ENCODE measurements at regions not wholly inside any gene's neighbourhood (a gene's known extent, or its start where the extent isn't known, plus 50 kb on each side); places are given as distances from the start of the nearest gene placed in this dataset.

GRCh38 chr11:35064114-35064800, 74.7 kb upstream of the CD44 start:
- H3K9me3 Mint-ChIP-seq: peaks cover 0 to 5% (median 0%) of the 10 kb centered on the region in 3 donors
- H3K36me3 ChIP-seq (ENCODE audit: control insufficient read depth in 2 of 2, extremely low read depth in 1 of 2, insufficient read depth in 1 of 2, low read length in 1 of 2): peaks cover 0 to under 1% of the 10 kb centered on the region in 2 donors
- WGBS (ENCODE audit: insufficient coverage): 95% methylated on average over 7 of the region's 8 CpGs
- H3K4me1 ChIP-seq (ENCODE audit: control insufficient read depth in 1 of 2, extremely low read depth in 1 of 2, insufficient read depth in 2 of 2, low read length in 2 of 2): peaks cover 19 to 28% of the 10 kb centered on the region in 2 experiments
- H3K4me1 Mint-ChIP-seq: peaks cover 40 to 55% (median 49%) of the 10 kb centered on the region in 3 donors
- peaks cover 2% of the 10 kb centered on the region for H3K9me3 ChIP-seq
- ATAC-seq (replicated peaks in 1 of 4) (no peak), DNase-seq (no peak)
- H3K27ac Mint-ChIP-seq: no peak overlapping the region
- H3K27me3 ChIP-seq (replicated peaks in 1 of 2; ENCODE audit: control insufficient read depth in 2 of 2, extremely low read depth in 1 of 2, insufficient read depth in 2 of 2, low read length in 1 of 2): no peaks in the 10 kb centered on the region
- ChIA-PET CTCF (no interaction called here), POLR2A (interaction anchor here in 1 of 2 donors (0.5 kb wide), 1 partner anchor 104 kb away, joined by 3 read pairs; no protein-coding TSS in a partner anchor)
- H3K27ac ChIP-seq (ENCODE audit: low read length): no peak overlapping the region
- no peaks in the 10 kb centered on the region for H3K27me3 Mint-ChIP-seq
- no peak overlapping the region for H3K4me3 ChIP-seq (ENCODE audit: control insufficient read depth in 1 of 2, extremely low read depth in 1 of 2, low read length in 1 of 2)
- no peak overlapping the region for H3K4me3 Mint-ChIP-seq
- no peaks in the 10 kb centered on the region for H3K36me3 Mint-ChIP-seq

GRCh38 chr11:35065566-35065965, 73.4 kb upstream of the CD44 start:
- H3K27ac Mint-ChIP-seq: peak overlapping the region; percentile 6 to 77
- POLR2A ChIA-PET: no interaction called here

GRCh38 chr11:35066030-35066429, 72.9 kb upstream of the CD44 start:
- Histone ChIP-seq H3K4me1 (ENCODE audit: control insufficient read depth in 1 of 2, extremely low read depth in 1 of 2, insufficient read depth in 2 of 2, low read length in 2 of 2) (peaks cover 12 to 19% of the 10 kb centered on the region in 2 experiments), H3K27me3 (replicated peaks in 1 of 2; ENCODE audit: control insufficient read depth in 2 of 2, extremely low read depth in 1 of 2, insufficient read depth in 2 of 2, low read length in 1 of 2) (no peaks in the 10 kb centered on the region), H3K9me3 (peaks cover 5% of the 10 kb centered on the region), H3K4me3 (ENCODE audit: control insufficient read depth in 1 of 2, extremely low read depth in 1 of 2, low read length in 1 of 2) (no peak overlapping the region), H3K36me3 (ENCODE audit: control insufficient read depth in 2 of 2, extremely low read depth in 1 of 2, insufficient read depth in 1 of 2, low read length in 1 of 2) (peaks cover 0 to 2% of the 10 kb centered on the region in 2 donors), H3K27ac (ENCODE audit: low read length) (peak overlapping the region; percentile 61)
- Mint-ChIP-seq H3K4me3 (peak overlapping the region in 2 of 3 donors; percentile 26 to 53), H3K36me3 (peaks cover 13% of the 10 kb centered on the region), H3K27me3 (no peaks in the 10 kb centered on the region), H3K4me1 (peaks cover 40 to 45% (median 43%) of the 10 kb centered on the region in 3 donors), H3K9me3 (peaks cover 8 to 14% (median 9%) of the 10 kb centered on the region in 3 donors), H3K27ac (peak overlapping the region; percentile 75 to 77)
- POLR2A ChIA-PET: no interaction called here
- CTCF ChIA-PET: interaction anchor here in 1 of 2 donors (0.6 to 1.3 kb wide), 2 partner anchors 19 to 58 kb away, joined by 3 to 4 read pairs; no protein-coding TSS in a partner anchor
- DNase-seq (no peak), ATAC-seq (replicated peaks in 1 of 4) (no peak)
- WGBS (ENCODE audit: insufficient coverage): no CpG with 5 or more reads among the region's 1 CpG

More at GRCh38 chr11:35065566-35065965, 73.4 kb upstream of the CD44 start:
- Mint-ChIP-seq H3K4me3 (no peak overlapping the region), H3K4me1 (peaks cover 39 to 45% (median 39%) of the 10 kb centered on the region in 3 donors), H3K9me3 (peaks cover 7 to 11% (median 7%) of the 10 kb centered on the region in 3 donors), H3K27me3 (no peaks in the 10 kb centered on the region), H3K36me3 (peaks cover 11% of the 10 kb centered on the region)
- H3K27ac ChIP-seq (ENCODE audit: low read length): no peak overlapping the region
- peaks cover 0 to 2% of the 10 kb centered on the region in 2 donors for H3K36me3 ChIP-seq (ENCODE audit: control insufficient read depth in 2 of 2, extremely low read depth in 1 of 2, insufficient read depth in 1 of 2, low read length in 1 of 2)
- DNase-seq: no peak
- H3K9me3 ChIP-seq: peaks cover 5% of the 10 kb centered on the region
- no peak for ATAC-seq (replicated peaks in 1 of 4)
- CTCF ChIA-PET: no interaction called here
- peaks cover 12 to 19% of the 10 kb centered on the region in 2 experiments for H3K4me1 ChIP-seq (ENCODE audit: control insufficient read depth in 1 of 2, extremely low read depth in 1 of 2, insufficient read depth in 2 of 2, low read length in 2 of 2)
- H3K27me3 ChIP-seq (replicated peaks in 1 of 2; ENCODE audit: control insufficient read depth in 2 of 2, extremely low read depth in 1 of 2, insufficient read depth in 2 of 2, low read length in 1 of 2): no peaks in the 10 kb centered on the region
- H3K4me3 ChIP-seq (ENCODE audit: control insufficient read depth in 1 of 2, extremely low read depth in 1 of 2, low read length in 1 of 2): no peak overlapping the region
- WGBS (ENCODE audit: insufficient coverage): 100% methylated on average over 1 of the region's 3 CpGs

DNA sequence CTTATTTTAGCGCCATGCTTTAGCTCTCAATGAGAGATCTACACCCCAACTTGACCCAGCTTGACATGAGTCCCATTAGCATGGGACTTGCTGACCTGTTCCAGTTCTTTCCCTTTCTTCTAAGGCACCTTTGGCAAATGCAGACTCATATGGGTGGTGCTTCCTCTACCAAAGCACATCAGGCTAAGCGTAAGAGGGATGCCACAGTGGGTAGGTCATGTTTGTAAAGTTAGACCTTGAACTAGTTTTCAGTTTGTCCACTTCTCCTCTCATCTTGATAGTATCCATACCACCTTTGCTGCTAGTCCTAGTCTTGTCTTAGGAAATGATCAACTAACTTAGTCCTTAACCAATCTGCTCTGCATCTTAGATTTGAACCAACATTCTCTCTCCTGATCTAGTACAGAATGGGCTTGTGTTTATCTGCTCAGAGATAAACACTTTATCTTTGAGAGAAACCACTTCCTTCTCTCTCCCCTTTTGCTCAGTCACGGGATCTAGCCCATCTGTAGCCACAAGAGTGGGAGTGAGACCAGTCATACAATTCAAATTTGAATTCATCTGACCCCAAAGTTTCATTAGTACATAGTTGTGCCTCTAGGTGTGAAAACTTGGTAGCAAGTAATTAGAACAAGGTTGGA, 72.1 kb upstream of the CD44 start:
- Histone ChIP-seq H3K27ac (ENCODE audit: low read length) (peak overlapping the region; percentile 61), H3K4me3 (ENCODE audit: control insufficient read depth in 1 of 2, extremely low read depth in 1 of 2, low read length in 1 of 2) (no peak overlapping the region), H3K27me3 (replicated peaks in 1 of 2; ENCODE audit: control insufficient read depth in 2 of 2, extremely low read depth in 1 of 2, insufficient read depth in 2 of 2, low read length in 1 of 2) (no peaks in the 10 kb centered on the region), H3K9me3 (peaks cover 5% of the 10 kb centered on the region), H3K36me3 (ENCODE audit: control insufficient read depth in 2 of 2, extremely low read depth in 1 of 2, insufficient read depth in 1 of 2, low read length in 1 of 2) (peaks cover 0 to 2% of the 10 kb centered on the region in 2 donors), H3K4me1 (ENCODE audit: control insufficient read depth in 1 of 2, extremely low read depth in 1 of 2, insufficient read depth in 2 of 2, low read length in 2 of 2) (peaks cover 12 to 19% of the 10 kb centered on the region in 2 experiments)
- Mint-ChIP-seq H3K27me3 (no peaks in the 10 kb centered on the region), H3K9me3 (peaks cover 8 to 14% (median 9%) of the 10 kb centered on the region in 3 donors), H3K4me1 (peaks cover 39 to 46% (median 42%) of the 10 kb centered on the region in 3 donors), H3K36me3 (peaks cover 13% of the 10 kb centered on the region), H3K27ac (peak overlapping the region; percentile 75 to 77), H3K4me3 (peak overlapping the region; percentile 26 to 53 (median 45))
- WGBS (ENCODE audit: insufficient coverage): 100% methylated on average over 1 of the region's 3 CpGs
- ATAC-seq (replicated peaks in 1 of 4) (peak; percentile 78 to 89 (median 86)), DNase-seq (peak in 6 of 35 experiments; percentile 8 to 66 (median 24))
- POLR2A ChIA-PET: interaction anchor here in 1 of 2 donors (0.5 to 0.7 kb wide), 2 partner anchors 79 to 104 kb away, joined by 3 to 6 read pairs; no protein-coding TSS in a partner anchor
- CTCF ChIA-PET: interaction anchor here in 1 of 2 donors (0.6 to 1.3 kb wide), 4 partner anchors 9 to 59 kb away, joined by 3 to 4 read pairs (median 3); no protein-coding TSS in a partner anchor

DNA sequence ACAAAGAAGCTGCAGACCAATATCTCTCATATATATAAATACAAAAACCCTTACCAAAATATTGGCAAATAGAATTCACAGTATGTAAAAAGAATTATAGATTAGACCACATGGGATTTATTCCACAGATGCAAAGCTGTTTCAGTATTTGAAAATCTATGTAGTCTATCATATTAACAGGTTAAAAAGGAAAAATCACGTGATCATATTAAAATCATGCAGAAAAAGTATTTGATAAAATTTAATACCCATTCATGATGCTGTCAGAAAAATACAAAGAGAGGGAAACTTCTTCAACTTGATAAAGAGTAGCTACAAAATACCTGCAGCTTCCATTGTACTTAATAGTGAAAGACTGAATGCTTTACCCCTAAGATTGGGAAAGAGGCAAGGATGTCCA, 67.2 kb upstream of the CD44 start:
- peaks cover 8 to 14% (median 12%) of the 10 kb centered on the region in 3 donors for H3K9me3 Mint-ChIP-seq
- H3K4me3 Mint-ChIP-seq: peak overlapping the region in 1 of 3 donors; percentile 20
- Histone ChIP-seq H3K36me3 (ENCODE audit: control insufficient read depth in 2 of 2, extremely low read depth in 1 of 2, insufficient read depth in 1 of 2, low read length in 1 of 2) (peaks cover 0 to 2% of the 10 kb centered on the region in 2 donors), H3K4me3 (ENCODE audit: control insufficient read depth in 1 of 2, extremely low read depth in 1 of 2, low read length in 1 of 2) (no peak overlapping the region), H3K9me3 (peaks cover 5% of the 10 kb centered on the region), H3K27ac (ENCODE audit: low read length) (no peak overlapping the region), H3K4me1 (ENCODE audit: control insufficient read depth in 1 of 2, extremely low read depth in 1 of 2, insufficient read depth in 2 of 2, low read length in 2 of 2) (peaks cover 19 to 21% of the 10 kb centered on the region in 2 experiments), H3K27me3 (replicated peaks in 1 of 2; ENCODE audit: control insufficient read depth in 2 of 2, extremely low read depth in 1 of 2, insufficient read depth in 2 of 2, low read length in 1 of 2) (no peaks in the 10 kb centered on the region)
- DNase-seq: no peak
- POLR2A ChIA-PET: interaction anchor here (0.5 to 1.2 kb wide), 6 partner anchors 12 to 34 kb away, joined by 3 to 10 read pairs (median 4); no protein-coding TSS in a partner anchor
- H3K36me3 Mint-ChIP-seq: peaks cover 13% of the 10 kb centered on the region
- CTCF ChIA-PET: no interaction called here
- no CpG with 5 or more reads among the region's 1 CpG for WGBS (ENCODE audit: insufficient coverage)
- H3K27me3 Mint-ChIP-seq: no peaks in the 10 kb centered on the region
- H3K27ac Mint-ChIP-seq: peak overlapping the region; percentile 36 to 56
- H3K4me1 Mint-ChIP-seq: peaks cover 58 to 73% (median 60%) of the 10 kb centered on the region in 3 donors
- no peak for ATAC-seq (replicated peaks in 1 of 4)

All from T-cell (primary cell).